Astrocyte (in vitro differentiated cells and primary cell): ENCODE measurements at regions not wholly inside any gene's neighbourhood (a gene's known extent, or its start where the extent isn't known, plus 50 kb on each side); places are given as distances from the start of the nearest gene placed in this dataset.

Experiments used
- EZH2 ChIP-seq: IDR thresholded peaks from 2 replicates; pipeline ENCODE4 v1.6.1; 2012; ENCODE audit warnings: mild to moderate bottlenecking, low read length, inconsistent platforms; ENCODE audit not compliant: insufficient read depth
- TF ChIP-seq, protein P1 (sequence below): IDR thresholded peaks from 2 replicates; pipeline ENCODE4 v1.5.1; 2011; ENCODE audit warnings: low read depth, mild to moderate bottlenecking, inconsistent platforms, low read length, moderate library complexity; ENCODE audit not compliant: insufficient read depth

DNA sequence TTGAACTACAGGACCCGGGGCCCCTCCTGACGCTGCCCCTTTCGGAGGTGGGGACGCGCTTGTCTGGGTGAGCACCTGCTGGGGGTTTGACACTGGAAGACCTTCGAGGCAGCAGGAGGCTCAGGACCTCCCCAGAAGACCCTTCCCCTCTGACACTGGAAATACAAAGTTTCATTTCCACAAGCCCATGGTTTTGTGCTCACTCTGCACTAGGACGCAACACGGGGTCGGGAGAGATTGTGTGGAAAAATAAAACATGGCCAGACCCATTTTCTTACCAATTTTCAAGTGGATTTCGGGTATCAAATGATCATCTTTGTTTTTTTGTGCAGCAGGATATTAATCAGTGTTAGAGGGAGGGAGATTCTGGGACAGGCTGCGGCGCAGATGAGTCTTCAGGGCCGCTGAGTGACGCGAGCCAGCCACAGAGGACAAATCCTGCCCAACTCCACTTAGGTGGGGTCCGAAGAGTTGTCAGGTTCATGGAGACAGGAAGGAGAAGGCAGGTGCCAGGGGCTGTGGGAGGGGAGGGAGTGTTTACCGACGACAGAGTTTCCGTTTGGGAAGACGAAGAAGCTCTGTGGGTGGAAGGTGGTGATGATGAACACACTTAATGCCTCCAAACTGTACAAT lies 160.0 kb upstream of the AFDN start:
- TF ChIP-seq, protein P1, sequence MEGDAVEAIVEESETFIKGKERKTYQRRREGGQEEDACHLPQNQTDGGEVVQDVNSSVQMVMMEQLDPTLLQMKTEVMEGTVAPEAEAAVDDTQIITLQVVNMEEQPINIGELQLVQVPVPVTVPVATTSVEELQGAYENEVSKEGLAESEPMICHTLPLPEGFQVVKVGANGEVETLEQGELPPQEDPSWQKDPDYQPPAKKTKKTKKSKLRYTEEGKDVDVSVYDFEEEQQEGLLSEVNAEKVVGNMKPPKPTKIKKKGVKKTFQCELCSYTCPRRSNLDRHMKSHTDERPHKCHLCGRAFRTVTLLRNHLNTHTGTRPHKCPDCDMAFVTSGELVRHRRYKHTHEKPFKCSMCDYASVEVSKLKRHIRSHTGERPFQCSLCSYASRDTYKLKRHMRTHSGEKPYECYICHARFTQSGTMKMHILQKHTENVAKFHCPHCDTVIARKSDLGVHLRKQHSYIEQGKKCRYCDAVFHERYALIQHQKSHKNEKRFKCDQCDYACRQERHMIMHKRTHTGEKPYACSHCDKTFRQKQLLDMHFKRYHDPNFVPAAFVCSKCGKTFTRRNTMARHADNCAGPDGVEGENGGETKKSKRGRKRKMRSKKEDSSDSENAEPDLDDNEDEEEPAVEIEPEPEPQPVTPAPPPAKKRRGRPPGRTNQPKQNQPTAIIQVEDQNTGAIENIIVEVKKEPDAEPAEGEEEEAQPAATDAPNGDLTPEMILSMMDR, result no peak
- TF ChIP-seq EZH2, result no peak
